ENCODE measurements at regions not wholly inside any gene's neighbourhood (a gene's known extent, or its start where the extent isn't known, plus 50 kb on each side); places are given as distances from the start of the nearest gene placed in this dataset.

DNA sequence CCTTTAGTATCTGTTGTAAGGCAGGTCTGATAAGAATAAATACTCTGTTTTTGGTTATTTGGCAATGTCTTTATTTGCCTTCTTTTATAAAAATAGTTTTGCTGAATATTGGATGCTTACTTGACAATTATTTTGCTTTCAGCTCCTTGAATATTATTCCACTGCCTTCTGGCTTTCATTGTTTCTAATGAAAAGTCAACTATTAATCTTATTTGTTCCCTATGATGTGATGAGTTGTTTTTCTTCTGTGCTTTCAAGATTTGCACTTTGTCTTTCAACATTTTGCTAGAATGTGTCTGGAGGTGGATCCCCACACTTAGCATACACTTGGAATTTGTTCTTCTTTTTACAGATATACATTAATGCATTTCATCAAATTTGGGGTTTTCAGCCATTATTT is 203.8 kb upstream of the PTPRZ1 start:
- Histone ChIP-seq H3K9me3 (peaks cover 0 to 3% (median 1%) of the 10 kb centered on the region in 4 donors), H3K4me3 (no peak overlapping the region), H3K27me3 (no peaks in the 10 kb centered on the region), H3K4me1 (no peaks in the 10 kb centered on the region), H3K27ac (replicated peaks in 1 of 4) (no peak overlapping the region), H3K36me3 (no peaks in the 10 kb centered on the region)
- intact Hi-C loops (cut with DNase I), result no loop called here
- TF ChIP-seq POLR2A (IDR thresholded peaks at IDR 0.05; ENCODE audit: low read depth) (no peak), EP300 (IDR thresholded peaks at IDR 0.05) (no peak), POLR2AphosphoS5 (IDR thresholded peaks at IDR 0.05) (no peak)
- TF ChIP-seq, protein P1, sequence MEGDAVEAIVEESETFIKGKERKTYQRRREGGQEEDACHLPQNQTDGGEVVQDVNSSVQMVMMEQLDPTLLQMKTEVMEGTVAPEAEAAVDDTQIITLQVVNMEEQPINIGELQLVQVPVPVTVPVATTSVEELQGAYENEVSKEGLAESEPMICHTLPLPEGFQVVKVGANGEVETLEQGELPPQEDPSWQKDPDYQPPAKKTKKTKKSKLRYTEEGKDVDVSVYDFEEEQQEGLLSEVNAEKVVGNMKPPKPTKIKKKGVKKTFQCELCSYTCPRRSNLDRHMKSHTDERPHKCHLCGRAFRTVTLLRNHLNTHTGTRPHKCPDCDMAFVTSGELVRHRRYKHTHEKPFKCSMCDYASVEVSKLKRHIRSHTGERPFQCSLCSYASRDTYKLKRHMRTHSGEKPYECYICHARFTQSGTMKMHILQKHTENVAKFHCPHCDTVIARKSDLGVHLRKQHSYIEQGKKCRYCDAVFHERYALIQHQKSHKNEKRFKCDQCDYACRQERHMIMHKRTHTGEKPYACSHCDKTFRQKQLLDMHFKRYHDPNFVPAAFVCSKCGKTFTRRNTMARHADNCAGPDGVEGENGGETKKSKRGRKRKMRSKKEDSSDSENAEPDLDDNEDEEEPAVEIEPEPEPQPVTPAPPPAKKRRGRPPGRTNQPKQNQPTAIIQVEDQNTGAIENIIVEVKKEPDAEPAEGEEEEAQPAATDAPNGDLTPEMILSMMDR (IDR thresholded peaks at IDR 0.05), result no peak
- DNase-seq (ENCODE audit: extremely low spot score), result no peak

DNA sequence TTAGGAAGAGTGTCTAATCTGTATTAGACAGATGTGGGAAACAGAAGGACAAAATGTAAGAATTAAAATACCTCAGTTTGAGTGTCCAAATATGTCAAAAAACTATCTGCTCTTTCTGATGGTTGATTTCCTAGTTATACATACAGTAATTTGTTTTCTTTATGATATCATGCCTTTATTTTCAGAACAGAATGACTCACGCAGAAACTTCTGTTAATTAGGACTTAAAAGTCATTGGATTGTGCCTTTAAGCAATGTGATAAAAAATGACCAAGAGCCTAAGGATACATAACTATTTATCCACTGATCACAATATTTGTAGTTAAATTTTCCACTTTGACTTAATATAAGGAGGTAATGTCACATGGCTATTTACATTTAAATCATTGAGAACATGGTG is 206.7 kb upstream of the PTPRZ1 start:
- Histone ChIP-seq H3K9me3 (peaks cover 0 to 3% (median 1%) of the 10 kb centered on the region in 4 donors), H3K36me3 (no peaks in the 10 kb centered on the region), H3K27ac (replicated peaks in 1 of 4) (no peak overlapping the region), H3K27me3 (no peaks in the 10 kb centered on the region), H3K4me3 (no peak overlapping the region), H3K4me1 (no peaks in the 10 kb centered on the region)
- 86% methylated on average over 1 of the region's 1 CpG for WGBS
- intact Hi-C loops (cut with DNase I), result no loop called here
- TF ChIP-seq, protein P1 (IDR thresholded peaks at IDR 0.05), result no peak
- no peak for TF ChIP-seq POLR2A (IDR thresholded peaks at IDR 0.05; ENCODE audit: low read depth)
- DNase-seq (ENCODE audit: extremely low spot score), result no peak

DNA sequence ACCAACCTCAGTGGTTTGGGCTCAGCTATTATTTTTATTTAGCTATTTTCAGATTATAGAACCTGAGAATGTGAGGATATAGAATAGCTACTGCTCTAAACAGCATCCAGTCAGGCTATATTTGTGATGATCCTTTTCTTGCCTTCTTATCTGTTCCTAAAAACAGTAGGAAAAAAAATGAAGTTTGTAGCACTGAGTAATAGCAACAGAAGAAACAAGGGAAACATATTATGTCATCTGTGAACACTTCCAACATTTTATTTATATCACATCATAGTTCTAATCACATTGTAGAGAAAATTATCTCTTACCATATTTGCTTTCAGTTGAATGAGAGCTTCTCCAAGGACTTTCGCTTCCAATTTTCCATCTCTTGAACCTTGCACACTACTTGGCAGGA is 229.6 kb upstream of the PTPRZ1 start:
- Histone ChIP-seq H3K4me3 (no peak overlapping the region), H3K4me1 (no peaks in the 10 kb centered on the region), H3K27me3 (no peaks in the 10 kb centered on the region), H3K27ac (replicated peaks in 1 of 4) (no peak overlapping the region), H3K9me3 (no peaks in the 10 kb centered on the region), H3K36me3 (no peaks in the 10 kb centered on the region)
- intact Hi-C loops (cut with DNase I), result no loop called here
- no peak for DNase-seq (ENCODE audit: extremely low spot score)
- WGBS, result 78% methylated on average over 1 of the region's 1 CpG
- TF ChIP-seq, protein P1 (IDR thresholded peaks at IDR 0.05), result no peak
- TF ChIP-seq EP300 (IDR thresholded peaks at IDR 0.05) (no peak), POLR2A (IDR thresholded peaks at IDR 0.05; ENCODE audit: low read depth) (no peak), POLR2AphosphoS5 (IDR thresholded peaks at IDR 0.05) (no peak)

DNA sequence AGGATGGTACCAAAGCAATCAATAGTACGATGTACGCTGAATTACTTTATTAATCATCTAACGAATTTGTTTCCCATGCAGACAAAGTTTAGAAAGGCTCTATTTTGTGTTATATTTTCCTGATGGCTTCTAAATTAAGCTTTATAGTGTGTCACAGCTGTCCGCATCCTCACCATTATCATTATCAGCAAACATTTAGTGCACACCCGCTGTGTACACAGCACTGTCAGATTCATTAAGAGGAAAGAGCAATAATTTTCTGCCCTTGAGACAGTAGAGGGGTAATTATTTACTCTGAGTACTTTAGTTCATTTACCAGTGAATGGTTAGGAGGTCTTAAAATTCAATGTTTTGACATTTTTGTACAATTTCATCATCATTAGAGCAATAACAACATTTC is 233.3 kb upstream of the PTPRZ1 start:
- H3K27ac ChIP-seq (replicated peaks in 1 of 4), result no peak overlapping the region
- H3K36me3 ChIP-seq, result no peaks in the 10 kb centered on the region
- WGBS, result 92% methylated on average over 5 of the region's 5 CpGs
- TF ChIP-seq, protein P1 (IDR thresholded peaks at IDR 0.05), result no peak
- TF ChIP-seq EP300 (IDR thresholded peaks at IDR 0.05) (no peak), POLR2A (IDR thresholded peaks at IDR 0.05; ENCODE audit: low read depth) (no peak), POLR2AphosphoS5 (IDR thresholded peaks at IDR 0.05) (no peak)
- H3K27me3 ChIP-seq, result no peaks in the 10 kb centered on the region
- H3K9me3 ChIP-seq, result no peaks in the 10 kb centered on the region
- intact Hi-C loops (cut with DNase I), result no loop called here
- H3K4me1 ChIP-seq, result no peaks in the 10 kb centered on the region
- no peak for DNase-seq (ENCODE audit: extremely low spot score)
- no peak overlapping the region for H3K4me3 ChIP-seq

DNA sequence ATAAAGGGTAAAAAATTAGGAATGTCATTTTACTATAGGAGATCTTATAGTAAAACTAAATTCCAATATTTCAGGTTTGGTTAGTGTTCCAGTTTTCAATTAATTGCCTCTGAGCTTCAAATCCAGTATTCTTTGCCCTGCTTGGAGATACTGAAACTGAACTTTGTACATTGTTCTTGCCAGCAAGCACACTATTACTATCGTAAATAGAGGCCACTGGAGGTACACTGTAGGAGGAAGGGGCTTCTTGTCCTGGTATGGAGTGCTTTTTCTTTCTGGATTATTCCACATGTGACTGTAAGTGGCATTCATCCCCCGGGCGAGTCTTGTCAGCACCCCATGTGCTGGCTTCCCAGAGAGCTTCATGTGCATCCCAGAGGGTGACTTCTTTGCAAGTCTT is 234.7 kb upstream of the PTPRZ1 start:
- Histone ChIP-seq H3K27ac (replicated peaks in 1 of 4) (no peak overlapping the region), H3K9me3 (no peaks in the 10 kb centered on the region), H3K36me3 (no peaks in the 10 kb centered on the region), H3K4me1 (no peaks in the 10 kb centered on the region), H3K27me3 (no peaks in the 10 kb centered on the region), H3K4me3 (no peak overlapping the region)
- intact Hi-C loops (cut with DNase I), result no loop called here
- 100% methylated on average over 2 of the region's 3 CpGs for WGBS
- no peak for TF ChIP-seq POLR2A (IDR thresholded peaks at IDR 0.05; ENCODE audit: low read depth)
- no peak for TF ChIP-seq EP300 (IDR thresholded peaks at IDR 0.05)
- TF ChIP-seq, protein P1 (IDR thresholded peaks at IDR 0.05), result no peak
- TF ChIP-seq POLR2AphosphoS5 (IDR thresholded peaks at IDR 0.05), result no peak
- DNase-seq (ENCODE audit: extremely low spot score), result no peak

Data from esophagus muscularis mucosa (tissue), 4 donors.